Neural cell (in vitro differentiated cells): ENCODE measurements at regions not wholly inside any gene's neighbourhood (a gene's known extent, or its start where the extent isn't known, plus 50 kb on each side); places are given as distances from the start of the nearest gene placed in this dataset.

Experiments
- H2AFZ ChIP-seq: fragments of 200-600, 300-800 bp; sonication (generic), shearing (Covaris generic); 2 replicates; pipeline ENCODE4 v1.6.0; 2014; ENCODE audit warnings: low read depth, mild to moderate bottlenecking, antibody characterized with exemption, low read length, moderate library complexity
- H3F3A ChIP-seq: fragments of 200-600 bp; shearing (Covaris generic); 2 replicates; pipeline ENCODE4 v1.6.1; 2016; ENCODE audit warnings: mild to moderate bottlenecking, moderate library complexity, mixed read lengths, antibody characterized with exemption, low read length; ENCODE audit not compliant: insufficient read depth, poor library complexity, severe bottlenecking
- H3K27ac ChIP-seq: fragments of 200-600, 300-800 bp; sonication (generic), shearing (Covaris generic); 2 replicates; pipeline ENCODE4 v1.5.1; 2014; ENCODE audit warnings: mild to moderate bottlenecking, low read length, moderate library complexity
- H3K27me3 ChIP-seq: fragments of 300-800, 200-600 bp; sonication (generic), shearing (Covaris generic); 2 replicates; pipeline ENCODE4 v1.6.0; 2014; ENCODE audit warnings: mild to moderate bottlenecking, low read depth, low read length, moderate library complexity; ENCODE audit not compliant: insufficient read depth
- H3K36me3 ChIP-seq: fragments of 300-800, 200-600 bp; sonication (generic), shearing (Covaris generic); 2 replicates; pipeline ENCODE4 v1.5.1; 2014; ENCODE audit warnings: mild to moderate bottlenecking, antibody characterized with exemption, low read length, moderate library complexity; ENCODE audit not compliant: insufficient read depth
- H3K4me2 ChIP-seq: fragments of 300-800, 200-600 bp; sonication (generic), shearing (Covaris generic); 2 replicates; pipeline ENCODE4 v1.6.0; 2014; ENCODE audit warnings: mild to moderate bottlenecking, low read length
- H3K4me3 ChIP-seq: fragments of 300-800, 200-600 bp; sonication (generic), shearing (Covaris generic); 2 replicates; pipeline ENCODE4 v1.5.1; 2014; ENCODE audit warnings: mild to moderate bottlenecking, low read length, moderate library complexity
- H3K79me2 ChIP-seq: fragments of 200-600 bp; shearing (Covaris generic); replicated peaks from 2 replicates; pipeline ENCODE4 v1.6.0; 2014; ENCODE audit warnings: mild to moderate bottlenecking, low read length, moderate library complexity; ENCODE audit not compliant: insufficient read depth
- H3K9ac ChIP-seq: fragments of 300-800, 200-600 bp; sonication (generic), shearing (Covaris generic); 2 replicates; pipeline ENCODE4 v1.6.1; 2016; ENCODE audit warnings: mild to moderate bottlenecking, low read length, mixed read lengths
- H3K9me2 ChIP-seq: fragments of 200-600 bp; shearing (Covaris generic); 2 replicates; pipeline ENCODE4 v1.6.1; 2016; ENCODE audit warnings: mild to moderate bottlenecking, low read length, mixed read lengths; ENCODE audit not compliant: insufficient read depth
- H3K9me3 ChIP-seq: fragments of 200-600, 300-800 bp; sonication (generic), shearing (Covaris generic); 2 replicates; pipeline ENCODE4 v1.6.1; 2016; ENCODE audit warnings: mild to moderate bottlenecking, mixed run types, low read length, moderate library complexity, mixed read lengths
- H4K20me1 ChIP-seq: fragments of 200-600 bp; shearing (Covaris generic); 2 replicates; pipeline ENCODE4 v1.6.1; 2016; ENCODE audit warnings: mild to moderate bottlenecking, mixed run types; ENCODE audit not compliant: insufficient read depth
- CTCF ChIP-seq: fragments of 450-650 bp; IDR thresholded peaks from 2 replicates; pipeline ENCODE4 v1.5.1; 2014; ENCODE audit warnings: antibody characterized with exemption, mild to moderate bottlenecking, moderate library complexity; ENCODE audit not compliant: poor library complexity, severe bottlenecking
- EP300 ChIP-seq: fragments of 450-650 bp; conservative IDR thresholded peaks from 2 replicates; pipeline ENCODE4 v1.6.1; 2014; ENCODE audit warnings: antibody characterized with exemption, mild to moderate bottlenecking, moderate library complexity; ENCODE audit not compliant: poor library complexity, severe bottlenecking
- EZH2 ChIP-seq: fragments of 200-600, 300-800 bp; shearing (Covaris generic), sonication (generic); IDR thresholded peaks from 2 replicates; pipeline ENCODE4 v1.6.1; 2014; ENCODE audit warnings: antibody characterized with exemption, low read length, borderline replicate concordance, mild to moderate bottlenecking; ENCODE audit not compliant: insufficient read depth, poor library complexity, severe bottlenecking
- MXI1 ChIP-seq: fragments of 450-650 bp; conservative IDR thresholded peaks from 2 replicates; pipeline ENCODE4 v1.6.1; 2014; ENCODE audit warnings: antibody characterized with exemption, mild to moderate bottlenecking; ENCODE audit not compliant: poor library complexity, severe bottlenecking
- POLR2AphosphoS5 ChIP-seq: IDR thresholded peaks from 2 replicates; pipeline ENCODE4 v1.6.1; 2012
- RAD21 ChIP-seq: fragments of 450-650 bp; conservative IDR thresholded peaks from 2 replicates; pipeline ENCODE4 v1.6.1; 2014; ENCODE audit warnings: antibody characterized with exemption, mild to moderate bottlenecking, moderate library complexity
- REST ChIP-seq: IDR thresholded peaks from 2 replicates; pipeline ENCODE4 v1.6.1; 2012; ENCODE audit warnings: borderline replicate concordance
- SMC3 ChIP-seq: fragments of 450-650 bp; conservative IDR thresholded peaks from 2 replicates; pipeline ENCODE4 v1.6.1; 2014; ENCODE audit warnings: antibody characterized with exemption, mild to moderate bottlenecking, moderate library complexity; ENCODE audit not compliant: poor library complexity
- TAF1 ChIP-seq: IDR thresholded peaks from 2 replicates; pipeline ENCODE4 v1.6.1; 2012; ENCODE audit warnings: low read depth

GRCh38 chr9:119803679-119804078, 434.4 kb upstream of the BRINP1 start:
- H3K27ac ChIP-seq = no peak overlapping the region
- no peaks in the 10 kb centered on the region for H3K36me3 ChIP-seq
- no peak overlapping the region for H3K4me3 ChIP-seq
- no peak overlapping the region for H2AFZ ChIP-seq
- TF ChIP-seq REST = no peak
- TF ChIP-seq TAF1 = no peak
- no peaks in the 10 kb centered on the region for H3F3A ChIP-seq
- H4K20me1 ChIP-seq = no peaks in the 10 kb centered on the region
- no peaks in the 10 kb centered on the region for H3K9me2 ChIP-seq
- no peaks in the 10 kb centered on the region for H3K9me3 ChIP-seq
- no peaks in the 10 kb centered on the region for H3K27me3 ChIP-seq
- no peak overlapping the region for H3K4me2 ChIP-seq
- no peak overlapping the region for H3K9ac ChIP-seq
- H3K79me2 ChIP-seq = no peaks in the 10 kb centered on the region

- H3K9me2 ChIP-seq = no peaks in the 10 kb centered on the region
- H3K9ac ChIP-seq = no peak overlapping the region
- H3K4me3 ChIP-seq = no peak overlapping the region
- no peaks in the 10 kb centered on the region for H3F3A ChIP-seq
- TF ChIP-seq CTCF (no peak), SMC3 (no peak), REST (no peak), MXI1 (no peak), TAF1 (no peak), EP300 (no peak), RAD21 (no peak), EZH2 (no peak), POLR2AphosphoS5 (no peak)
- no peaks in the 10 kb centered on the region for H3K79me2 ChIP-seq
- no peak overlapping the region for H3K27ac ChIP-seq
- H3K4me2 ChIP-seq = no peak overlapping the region
- H3K27me3 ChIP-seq = no peaks in the 10 kb centered on the region
- H4K20me1 ChIP-seq = no peaks in the 10 kb centered on the region
- no peaks in the 10 kb centered on the region for H3K9me3 ChIP-seq
- no peaks in the 10 kb centered on the region for H3K36me3 ChIP-seq
- no peak overlapping the region for H2AFZ ChIP-seq
These were observed 433.4 kb upstream of the BRINP1 start for GRCh38 chr9:119802621-119803020.
